Activated CD4-positive, CD25-positive, alpha-beta regulatory T cell treated with anti-CD3 and anti-CD28 coated beads, Interleukin-2, amount 50 U/mL, for 16 hours (primary cell): ENCODE measurements at regions not wholly inside any gene's neighbourhood (a gene's known extent, or its start where the extent isn't known, plus 50 kb on each side); places are given as distances from the start of the nearest gene placed in this dataset.

Source experiments
- DNase-seq: peaks from one replicate; pipeline ENCODE4 v3.0.0-alpha.2; 2020; ENCODE audit warnings: low read depth, low spot score

- DNase-seq: no peak
These were observed 131.5 kb downstream of the FAM161A start for GRCh38 chr2:61722318-61722717.

- no peak for DNase-seq
These were observed 132.5 kb downstream of the FAM161A start for GRCh38 chr2:61721382-61721781.

DNA sequence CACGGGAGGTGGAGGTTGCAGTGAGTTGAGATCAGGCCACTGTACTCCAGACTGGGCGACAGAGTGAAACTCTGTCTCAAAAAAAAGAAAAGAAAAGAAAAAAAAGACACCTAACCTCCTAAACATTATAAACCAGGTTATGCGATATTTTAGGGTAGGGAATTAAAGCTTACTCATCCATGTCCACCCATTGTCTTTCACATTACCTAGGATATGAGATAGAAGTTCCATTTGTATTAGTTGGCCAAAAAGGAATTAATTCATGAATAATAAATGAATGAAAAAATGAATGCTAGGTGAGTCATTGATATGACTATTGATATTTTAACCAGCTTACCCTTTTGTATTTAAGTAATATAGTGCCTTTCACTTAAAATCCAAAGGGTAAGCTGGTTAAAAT lies 132.9 kb downstream of the FAM161A start:
- DNase-seq: no peak

DNA sequence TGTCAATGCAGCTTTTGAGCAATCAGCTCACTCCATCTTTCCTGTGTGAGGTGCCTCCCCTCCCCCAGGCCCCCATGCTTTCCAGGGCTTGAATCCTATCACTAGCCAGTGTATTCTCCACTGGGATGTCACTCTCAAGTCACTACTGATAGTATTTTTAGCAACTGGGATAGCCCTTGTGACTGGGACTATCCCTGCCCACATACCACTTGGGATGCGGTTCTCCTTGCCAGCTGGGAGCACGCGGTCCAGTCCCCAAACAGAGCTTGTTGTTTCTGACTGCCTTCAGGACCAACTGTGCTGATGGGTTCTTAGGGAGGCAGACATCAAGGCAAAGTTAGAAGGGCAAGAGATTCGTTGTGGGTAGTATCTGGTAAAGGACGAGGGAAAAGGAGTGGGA lies 134.9 kb downstream of the FAM161A start:
- no peak for DNase-seq

GRCh38 chr2:61715506-61715905 lies 138.4 kb downstream of the FAM161A start:
- no peak for DNase-seq

DNA sequence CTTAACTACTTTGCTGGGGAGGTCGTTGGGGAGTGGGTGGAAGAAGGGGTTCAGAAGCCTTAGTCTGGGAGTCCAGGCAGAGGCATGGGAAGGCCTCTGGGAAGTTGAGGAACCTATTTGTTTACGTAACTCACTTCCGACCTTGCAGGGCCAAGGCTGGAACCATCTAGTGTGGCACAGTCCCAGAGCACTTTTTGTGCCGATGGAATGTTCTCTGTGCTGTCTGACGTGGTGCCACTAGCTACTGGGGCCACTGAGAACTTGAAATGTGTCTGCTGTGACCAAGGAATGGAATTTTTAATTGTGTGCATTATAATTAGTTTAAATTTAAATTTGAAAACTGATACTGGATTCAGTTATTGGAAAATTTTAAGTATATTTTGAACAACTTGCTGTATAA lies 139.7 kb downstream of the FAM161A start:
- DNase-seq: no peak

DNA sequence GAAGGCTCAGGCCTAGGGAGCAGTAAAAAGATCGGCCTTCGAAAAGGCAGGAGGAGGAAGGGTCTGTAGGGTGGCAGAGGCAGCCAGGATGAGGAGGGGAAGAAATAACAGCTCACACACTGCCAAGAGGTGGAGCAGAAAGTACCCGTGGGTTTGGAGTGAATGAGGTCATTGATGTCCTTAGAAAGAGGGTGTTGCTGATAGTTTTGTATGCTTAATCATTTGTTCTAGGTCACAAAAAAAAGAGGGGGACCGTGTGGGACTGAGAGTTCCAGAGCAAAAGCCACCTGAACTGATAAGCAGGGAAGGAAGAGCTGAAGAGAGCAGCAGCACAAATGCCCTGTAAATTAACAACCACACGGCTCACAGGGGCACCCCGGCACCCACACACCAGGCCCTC lies 140.4 kb downstream of the FAM161A start:
- DNase-seq: no peak

GRCh38 chr2:61712060-61712459 lies 141.8 kb downstream of the FAM161A start:
- DNase-seq: no peak

DNA sequence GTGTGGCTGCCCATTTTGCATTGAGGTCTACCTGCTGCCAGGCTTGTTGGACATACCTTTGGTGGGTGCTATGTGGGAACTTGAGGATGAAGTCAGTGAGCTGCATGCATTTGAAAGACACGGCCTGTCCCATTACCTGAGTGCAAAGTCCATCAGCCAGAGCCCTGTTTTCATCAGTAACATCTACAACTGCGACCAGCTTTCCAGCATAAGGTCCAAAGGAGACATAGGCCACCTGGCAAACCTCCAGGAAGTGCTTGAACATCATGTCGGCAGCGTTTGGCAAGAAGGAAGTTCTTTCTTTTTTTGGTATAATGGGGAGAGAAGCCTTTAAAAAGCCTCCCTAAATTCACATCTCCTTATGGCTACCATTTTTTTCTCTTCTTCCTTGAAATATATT lies 143.1 kb downstream of the FAM161A start:
- no peak for DNase-seq

DNA sequence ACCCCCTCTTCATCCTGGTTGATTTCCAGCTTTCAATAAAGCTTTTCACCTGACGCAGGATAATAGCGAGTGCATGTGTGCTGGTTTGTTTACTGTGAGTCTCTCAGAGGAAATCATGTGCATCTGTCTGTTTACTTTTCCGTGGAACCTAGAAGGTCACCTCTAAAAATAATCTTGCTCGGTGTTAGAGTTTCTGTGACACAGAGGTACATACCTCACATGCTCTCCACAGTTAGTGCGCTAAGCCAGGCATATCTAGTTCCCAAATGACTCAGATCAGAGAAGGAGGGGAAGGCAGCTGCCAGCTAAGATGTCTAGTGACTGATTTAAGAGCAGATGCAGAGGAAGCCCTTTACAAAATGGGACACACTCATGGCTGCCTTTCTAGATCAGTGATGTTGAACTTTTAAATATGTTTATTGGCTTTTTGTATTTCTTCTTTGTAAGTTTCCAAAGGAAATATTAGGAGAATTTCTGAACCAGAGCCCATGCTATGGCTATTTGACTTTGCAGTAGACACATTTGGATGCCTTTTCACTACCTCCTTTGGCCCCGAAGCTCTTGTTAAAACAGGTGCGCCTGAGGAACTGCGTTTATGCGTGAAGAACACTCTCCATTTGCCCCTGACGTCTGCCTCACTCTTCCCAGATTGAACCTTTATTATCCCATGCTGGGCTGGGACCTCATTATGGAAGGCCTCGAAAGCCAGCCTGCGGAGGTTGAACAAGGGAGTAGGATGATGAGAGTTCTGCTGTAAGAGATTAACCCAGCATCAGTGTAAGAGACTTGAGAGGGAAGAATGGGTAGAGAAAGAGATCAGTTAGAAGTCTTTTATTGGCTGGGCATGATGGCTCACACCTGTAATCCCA lies 145.6 kb downstream of the FAM161A start:
- no peak for DNase-seq

DNA sequence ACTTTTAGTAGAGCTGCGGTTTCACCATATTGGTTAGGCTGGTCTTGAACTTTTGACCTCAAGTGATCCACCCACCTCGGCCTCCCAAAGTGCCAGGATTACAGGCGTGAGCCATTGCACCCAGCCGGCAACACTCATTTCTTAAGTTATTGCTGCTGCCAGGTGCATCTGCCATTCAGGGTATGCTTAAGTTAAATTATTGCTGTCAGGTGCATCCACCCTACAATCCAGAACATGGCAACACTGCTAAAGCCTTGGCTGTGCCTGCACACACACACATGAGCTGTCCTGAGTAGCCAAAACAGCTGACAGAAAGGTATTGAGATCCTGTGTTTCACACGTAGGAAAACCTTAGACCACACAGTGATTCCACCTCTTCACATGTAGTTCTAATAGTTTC lies 148.2 kb downstream of the FAM161A start:
- no peak for DNase-seq

DNA sequence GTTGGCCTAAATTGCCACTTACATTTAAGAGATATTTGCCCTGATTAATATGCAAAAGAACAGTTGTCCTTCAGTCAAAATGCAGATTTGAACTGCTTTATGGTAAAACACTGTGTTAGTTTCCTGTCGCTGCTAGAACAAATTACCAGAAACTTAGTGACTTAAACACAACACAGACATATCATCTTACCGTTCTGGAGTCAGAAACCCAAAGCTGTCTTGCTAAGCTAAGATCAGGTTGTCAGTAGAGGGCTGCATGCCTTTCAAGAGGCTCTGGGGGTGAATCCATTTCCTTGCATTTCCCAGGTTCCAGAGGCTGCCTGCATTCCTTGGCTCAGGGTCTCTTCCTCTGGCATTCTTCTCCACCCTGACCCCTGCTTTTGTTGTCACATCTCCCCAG lies 149.5 kb downstream of the FAM161A start:
- no peak for DNase-seq

DNA sequence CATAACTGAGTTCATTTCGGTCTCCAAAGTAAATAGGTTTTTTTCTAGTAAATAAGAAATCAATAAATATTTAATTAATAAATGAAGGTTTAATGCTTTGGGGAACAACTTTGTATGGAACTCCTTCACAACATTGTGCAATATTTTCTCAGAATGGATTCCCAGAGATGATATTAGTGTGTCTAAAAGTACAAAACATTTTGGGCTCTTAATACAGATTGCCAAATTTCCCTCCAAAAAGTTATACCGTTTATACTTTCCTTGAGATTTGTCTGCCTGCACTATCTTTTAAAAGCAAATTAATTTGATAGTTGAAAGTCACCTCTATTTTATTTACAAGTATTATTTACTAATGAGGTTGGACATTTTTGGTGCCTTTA lies 151.8 kb downstream of the FAM161A start:
- DNase-seq: no peak

DNA sequence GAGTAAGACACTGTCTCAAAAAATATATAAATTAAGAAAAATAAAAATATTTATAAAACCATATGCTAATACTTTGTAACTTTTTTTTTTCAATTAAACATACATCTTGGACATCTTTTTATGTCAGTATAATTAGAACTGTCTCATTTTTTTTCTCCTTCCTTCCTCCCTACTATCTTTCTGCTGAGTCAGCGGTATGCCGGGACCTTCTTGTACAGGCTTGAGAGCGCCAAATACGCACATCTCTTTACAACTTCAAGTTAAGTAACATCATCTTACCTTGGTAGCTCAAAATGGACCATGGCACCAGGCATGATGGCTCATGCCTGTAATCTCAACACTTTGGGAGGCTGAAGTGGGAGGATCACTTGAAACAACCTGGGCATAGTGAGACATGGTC lies 153.4 kb downstream of the FAM161A start:
- no peak for DNase-seq

GRCh38 chr2:61694312-61695274 lies 156.4 kb upstream of the XPO1 start:
- DNase-seq: peak; percentile 68

DNA sequence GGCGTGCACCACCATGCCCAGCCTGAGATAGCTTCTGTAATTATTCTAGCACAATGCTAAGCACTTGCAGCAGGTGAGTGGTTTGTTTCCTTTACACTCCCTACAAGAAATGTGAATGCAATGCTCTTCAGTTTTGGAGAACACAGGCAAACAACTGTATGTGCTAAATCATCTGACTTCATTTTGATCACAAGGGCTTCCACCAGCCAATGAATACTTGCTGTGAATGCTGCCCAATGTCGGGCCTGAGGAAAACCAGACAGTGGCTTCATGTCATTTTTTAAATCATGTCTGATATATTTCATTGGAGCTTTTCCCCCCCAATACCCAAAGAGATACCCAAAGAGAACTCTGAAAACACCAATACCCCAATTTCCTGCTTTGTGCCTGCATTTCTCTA lies 155.6 kb upstream of the XPO1 start:
- no peak for DNase-seq

GRCh38 chr2:61690078-61690596 lies 152.0 kb upstream of the XPO1 start:
- no peak for DNase-seq

- DNase-seq: no peak
These were observed 151.4 kb upstream of the XPO1 start for GRCh38 chr2:61689568-61689967.

GRCh38 chr2:61688369-61689334 lies 150.5 kb upstream of the XPO1 start:
- DNase-seq: no peak

GRCh38 chr2:61679096-61679495 lies 140.9 kb upstream of the XPO1 start:
- DNase-seq: no peak

GRCh38 chr2:61677942-61678341 lies 139.8 kb upstream of the XPO1 start:
- no peak for DNase-seq
